ENCODE measurements at regions not wholly inside any gene's neighbourhood (a gene's known extent, or its start where the extent isn't known, plus 50 kb on each side); places are given as distances from the start of the nearest gene placed in this dataset.

GRCh38 chr6:28725274-28725809 lies 198.4 kb downstream of the TRIM27 start:
- TF ChIP-seq EZH2 (IDR thresholded peaks at IDR 0.05; ENCODE audit: borderline replicate concordance, insufficient read depth, low read length, poor library complexity, severe bottlenecking) (no peak), POLR2AphosphoS5 (IDR thresholded peaks at IDR 0.05) (no peak), CTCF (IDR thresholded peaks at IDR 0.05; ENCODE audit: poor library complexity, severe bottlenecking) (no peak), SMC3 (conservative IDR thresholded peaks at IDR 0.05; ENCODE audit: poor library complexity) (no peak), REST (IDR thresholded peaks at IDR 0.05; ENCODE audit: borderline replicate concordance) (no peak), TAF1 (IDR thresholded peaks at IDR 0.05; ENCODE audit: low read depth) (no peak), RAD21 (conservative IDR thresholded peaks at IDR 0.05) (no peak)

Measured in neural cell (in vitro differentiated cells).